CD4-positive, alpha-beta T cell treated with Interleukin-15 for 1 hour (primary cell): ENCODE measurements at regions not wholly inside any gene's neighbourhood (a gene's known extent, or its start where the extent isn't known, plus 50 kb on each side); places are given as distances from the start of the nearest gene placed in this dataset.

ENCODE experiments used
- DNase-seq: peaks from one replicate; pipeline ENCODE4 v3.0.0-alpha.2; 2020

DNA sequence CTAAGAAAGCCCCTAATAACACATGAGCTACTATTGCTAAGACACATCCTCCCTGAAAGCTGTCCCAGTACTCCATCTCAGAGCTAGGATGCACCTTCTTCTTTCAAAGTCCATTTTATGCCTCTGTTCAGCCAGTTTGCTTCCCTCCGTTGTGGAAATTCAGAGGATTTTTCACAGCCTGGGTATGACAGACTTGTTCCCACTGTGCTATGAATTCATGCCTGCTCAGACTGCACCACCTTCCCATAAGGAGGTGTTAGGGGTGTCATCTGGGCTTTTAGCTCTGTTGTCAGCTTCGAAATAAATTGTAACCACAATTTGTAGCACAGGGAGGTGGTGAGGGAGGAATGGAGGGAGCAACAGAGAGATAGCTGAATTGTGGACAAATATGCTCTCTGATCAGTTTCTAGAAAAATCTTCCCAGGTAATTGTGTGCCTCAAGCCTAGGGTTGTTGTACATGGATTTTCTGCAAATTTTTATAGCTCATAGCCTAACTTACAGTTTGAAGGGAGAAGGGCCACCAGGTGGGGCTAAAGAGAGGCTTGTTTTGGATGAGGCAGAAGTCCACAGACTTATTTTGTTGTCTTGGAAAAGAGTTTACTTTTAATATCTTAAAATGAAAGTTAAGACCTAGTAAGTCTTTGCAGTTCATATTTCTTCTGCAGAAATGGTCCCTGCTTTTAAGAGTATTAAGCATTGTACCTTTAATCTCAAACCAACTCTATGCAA lies 462.0 kb downstream of the PDCD6IP start:
- DNase-seq, result no peak

DNA sequence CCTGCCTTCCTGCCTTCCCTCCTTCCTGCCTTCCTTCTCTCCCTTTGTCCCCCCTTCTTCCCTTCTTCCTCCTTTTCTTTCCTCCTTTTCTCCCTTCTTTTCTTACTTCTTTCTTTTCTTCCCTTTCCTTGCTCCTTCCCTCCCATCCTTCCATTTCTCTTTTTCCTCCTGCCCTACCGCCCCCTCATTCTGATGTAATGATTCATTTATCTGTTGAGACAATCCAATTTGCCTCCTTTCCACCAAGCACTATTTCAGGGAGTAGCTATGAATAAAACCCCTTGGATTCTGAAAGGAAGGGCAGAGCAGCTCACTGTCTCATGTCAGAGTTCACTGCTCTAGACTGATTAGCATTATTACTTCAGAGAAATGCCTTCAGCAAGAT lies 462.6 kb downstream of the PDCD6IP start:
- no peak for DNase-seq

DNA sequence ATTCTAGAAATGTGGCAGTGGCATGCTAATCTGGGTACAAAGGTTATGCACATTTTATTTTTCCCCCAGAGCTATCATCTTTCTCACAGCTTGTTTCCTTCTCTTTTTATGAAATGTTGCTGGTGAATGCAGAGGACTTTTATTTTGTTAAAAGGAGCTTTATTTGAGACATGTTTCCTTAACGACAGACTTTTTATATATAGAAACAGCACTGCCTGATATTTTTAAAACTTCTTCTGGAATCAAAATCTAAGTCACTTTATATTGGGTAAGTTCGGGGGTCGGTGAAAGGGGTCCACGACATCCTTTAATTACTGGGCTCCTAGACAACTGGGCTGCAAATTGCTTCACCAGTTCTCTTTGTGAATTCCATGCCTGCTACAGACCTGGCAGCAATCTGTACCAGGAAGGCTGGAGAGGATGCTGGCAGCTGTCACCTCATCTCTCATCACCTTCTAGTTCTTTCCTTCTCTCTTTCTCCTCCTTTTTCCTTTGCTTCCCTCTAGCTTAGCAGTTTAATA lies 464.7 kb downstream of the PDCD6IP start:
- DNase-seq, result no peak

DNA sequence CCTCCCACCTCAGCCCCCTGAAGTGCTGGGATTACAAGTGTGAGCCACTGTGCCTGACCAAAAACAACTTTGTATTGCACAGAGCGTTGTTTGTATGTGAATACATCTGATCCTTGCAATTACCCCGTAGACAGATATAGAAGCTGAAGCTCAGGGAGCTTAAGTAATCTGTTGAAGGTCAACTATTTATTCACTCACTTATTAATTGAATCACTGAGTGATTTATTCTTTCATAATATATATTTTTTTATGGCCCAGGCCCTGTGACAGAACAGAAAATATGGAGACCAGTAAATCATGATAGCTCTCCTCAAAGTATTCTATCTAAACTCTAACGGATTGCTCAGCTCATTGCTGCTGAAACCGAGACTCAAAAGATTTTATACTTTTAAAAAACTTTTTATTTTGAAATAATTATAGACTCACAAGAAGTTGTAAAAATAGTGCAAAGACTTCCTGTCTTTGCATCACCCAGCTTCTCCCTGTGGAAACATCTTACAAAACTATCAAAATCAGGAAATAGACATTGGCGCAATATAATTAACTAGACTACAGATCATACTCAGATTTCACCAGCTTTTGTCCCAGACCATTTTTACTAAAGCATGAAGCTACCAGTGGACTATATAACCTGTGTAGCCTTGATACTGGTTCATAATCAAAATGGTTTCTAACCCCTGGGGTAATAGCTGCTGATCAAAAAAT lies 466.1 kb downstream of the PDCD6IP start:
- DNase-seq, result no peak

DNA sequence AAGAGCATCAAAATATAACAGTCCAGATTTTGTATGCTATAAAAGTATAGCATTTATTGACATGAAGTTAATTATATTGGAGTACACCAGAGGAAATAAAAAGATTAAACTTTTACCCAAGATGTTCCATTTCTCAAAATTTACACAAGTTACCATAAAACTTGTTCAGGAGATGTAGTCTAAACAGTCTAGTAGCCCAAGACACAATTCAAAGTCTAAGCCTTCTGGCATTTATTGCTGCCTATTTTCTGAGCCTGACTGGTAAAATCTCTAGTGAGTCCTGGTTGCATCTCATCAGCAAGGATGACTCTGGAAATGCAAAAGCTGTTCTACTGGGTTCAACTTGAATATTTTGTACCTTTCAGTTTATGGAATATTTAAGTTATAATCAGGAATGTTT lies 468.7 kb downstream of the PDCD6IP start:
- DNase-seq, result no peak

DNA sequence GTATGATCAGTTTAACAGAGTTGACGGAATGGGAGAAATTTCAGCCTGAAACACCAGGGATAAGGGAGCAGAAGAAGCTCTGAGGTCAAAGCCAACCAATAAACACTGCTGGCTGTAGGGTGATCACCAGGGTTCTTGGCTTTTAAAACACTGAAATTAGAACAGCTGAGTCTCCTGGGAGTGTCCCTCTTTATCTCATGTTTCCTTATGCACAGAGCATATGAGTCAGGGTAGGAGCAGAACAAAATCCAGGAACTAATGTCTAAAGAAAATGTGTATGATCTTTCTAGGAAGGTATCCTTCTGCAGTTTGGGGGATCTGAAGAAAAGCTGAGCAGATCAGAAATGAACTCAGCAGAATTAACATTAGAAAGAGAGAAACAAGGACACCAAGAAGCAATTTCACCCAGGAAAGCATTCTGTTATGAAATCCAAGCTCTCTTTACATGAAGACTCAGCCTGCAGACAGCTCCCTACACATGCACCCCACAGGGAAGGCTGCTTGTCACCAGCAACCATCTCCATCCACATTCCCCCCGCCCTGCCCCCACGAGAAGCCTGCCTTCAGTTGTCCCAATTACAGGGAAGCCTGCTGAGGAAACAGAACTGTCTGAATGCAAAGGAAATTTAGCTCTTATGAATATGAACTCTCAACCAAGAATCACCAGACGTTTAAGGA lies 469.7 kb downstream of the PDCD6IP start:
- DNase-seq, result no peak

DNA sequence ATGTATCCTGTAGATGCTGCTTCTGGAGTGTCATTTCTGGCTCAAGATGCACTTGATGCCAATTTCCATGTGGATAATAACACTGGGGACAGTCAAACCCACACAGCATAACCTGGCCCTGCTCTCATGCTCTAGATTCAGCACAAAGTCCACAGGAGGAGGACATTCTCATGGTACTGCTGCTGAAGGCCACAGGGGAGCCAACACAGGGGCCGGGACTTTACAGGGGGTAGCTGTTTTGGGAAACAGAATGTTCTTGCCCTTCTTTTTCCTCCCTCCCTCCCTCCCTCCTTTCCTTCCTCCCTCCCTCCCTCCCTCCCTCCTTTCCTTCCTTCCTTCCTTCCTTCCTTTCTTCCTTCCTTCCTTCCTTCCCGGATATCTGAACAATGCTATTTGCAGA lies 477.4 kb downstream of the PDCD6IP start:
- DNase-seq, result no peak

DNA sequence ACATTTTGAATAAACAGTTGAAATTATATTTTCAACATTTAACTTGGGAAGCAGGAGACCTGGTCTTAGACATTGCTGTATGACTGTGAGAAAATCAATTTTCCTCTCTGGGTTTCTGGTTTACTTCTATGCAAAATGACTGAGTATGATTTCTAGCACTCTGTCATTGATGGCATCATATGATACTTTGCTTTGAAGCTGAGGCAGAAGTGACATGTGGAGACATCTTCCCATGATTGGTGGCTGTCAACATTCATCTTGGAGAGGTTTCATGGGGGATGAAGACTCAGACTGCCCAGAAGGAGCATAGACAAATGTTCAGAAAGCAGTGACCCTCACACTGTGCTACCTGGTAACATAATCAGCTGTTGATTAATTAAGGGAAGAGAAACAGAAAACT lies 477.9 kb downstream of the PDCD6IP start:
- DNase-seq, result no peak

DNA sequence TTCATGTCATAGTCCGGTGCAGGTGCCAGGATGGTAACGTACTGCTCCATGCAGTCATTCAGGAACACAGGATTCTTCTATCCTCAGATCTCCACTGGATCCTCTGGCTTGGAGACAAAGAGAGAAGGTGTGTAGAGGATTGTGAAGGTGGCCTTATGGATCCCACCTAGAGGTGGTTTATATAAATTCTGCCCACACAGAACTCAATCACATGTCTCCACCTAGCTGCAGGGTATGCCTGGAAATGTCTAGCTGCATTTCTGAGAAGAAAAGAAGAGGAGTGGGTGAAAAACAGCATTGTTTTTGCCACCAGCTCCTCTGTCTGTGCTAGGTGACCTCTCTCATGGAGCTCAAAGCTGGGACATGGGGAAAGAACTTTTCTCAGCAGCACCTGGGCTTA lies 478.7 kb downstream of the PDCD6IP start:
- no peak for DNase-seq

DNA sequence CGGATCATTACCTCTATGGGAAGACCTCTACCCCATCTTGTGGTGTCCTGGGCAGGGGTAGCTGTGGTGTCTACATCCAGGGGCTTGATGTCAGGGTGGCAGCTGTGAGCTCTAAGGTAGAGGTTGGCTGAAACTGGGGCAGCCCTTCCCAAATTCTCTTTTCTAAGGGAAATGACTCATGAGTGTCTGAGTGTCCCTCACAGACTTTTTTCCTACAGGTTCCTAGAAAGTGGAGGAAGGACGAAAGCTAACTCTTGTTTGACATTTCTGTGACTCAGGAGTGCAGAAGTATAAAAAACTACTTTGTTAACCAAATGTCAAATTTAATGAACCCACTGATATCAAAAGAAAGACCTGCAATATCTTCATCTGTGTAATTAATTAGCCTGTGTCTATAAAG lies 481.5 kb downstream of the PDCD6IP start:
- no peak for DNase-seq

DNA sequence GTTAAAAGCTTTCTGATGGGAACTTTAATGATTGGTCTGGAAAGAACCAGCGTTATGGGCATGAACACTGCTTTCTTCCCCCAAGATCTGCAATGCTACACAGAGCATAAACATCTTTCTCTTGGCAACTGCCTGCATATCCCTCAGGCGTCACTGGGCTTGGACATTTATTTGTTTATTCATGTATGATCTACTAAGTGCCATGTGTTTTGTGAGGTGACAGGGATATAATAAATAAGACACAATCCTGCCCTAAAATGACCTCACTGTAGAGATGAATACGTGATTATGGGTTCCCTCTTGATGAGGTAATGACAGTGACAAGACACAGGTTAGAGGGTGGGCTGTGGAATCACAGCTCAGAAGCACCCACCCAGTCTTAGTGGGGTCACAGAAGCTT lies 485.3 kb downstream of the PDCD6IP start:
- no peak for DNase-seq

DNA sequence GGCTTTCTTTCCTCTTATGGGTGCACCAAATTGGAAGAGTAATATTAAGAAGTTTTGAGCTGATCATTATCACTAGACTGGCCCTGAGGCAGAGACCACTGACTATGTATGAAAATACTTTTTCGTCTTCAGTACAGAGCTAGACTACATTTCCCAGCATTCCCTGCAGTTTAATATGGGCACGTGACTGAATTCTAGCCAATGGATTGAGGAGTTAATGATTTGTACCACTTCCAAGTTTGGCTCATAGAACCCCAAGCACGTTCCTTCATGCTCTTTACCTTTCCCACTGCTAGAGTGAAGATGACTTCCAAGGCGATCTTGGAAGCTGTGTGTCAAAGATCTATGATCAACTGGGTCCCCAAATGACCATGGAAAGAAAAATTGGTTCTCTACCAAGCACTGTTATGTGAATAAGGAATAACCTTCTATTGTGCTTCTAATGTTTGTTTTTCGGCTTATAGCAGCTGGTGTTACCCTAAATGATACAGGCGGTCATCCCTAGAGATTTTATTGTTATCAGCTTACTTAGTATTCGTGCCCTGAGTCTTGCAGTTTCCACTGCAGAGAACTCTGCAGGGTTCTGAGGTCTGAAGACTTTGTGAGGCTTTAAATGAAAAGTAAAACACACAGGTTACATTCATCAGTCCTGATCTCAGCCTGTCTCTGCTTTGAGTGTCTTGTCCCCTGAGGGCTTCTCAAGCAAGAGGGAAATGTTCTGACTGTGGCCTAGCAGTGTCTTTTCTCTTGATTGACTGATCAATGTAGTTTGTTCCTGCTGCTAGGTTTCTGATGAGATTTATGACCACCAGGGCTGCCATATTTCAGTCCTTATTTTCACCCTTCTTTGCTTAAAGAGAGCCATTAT lies 486.8 kb downstream of the PDCD6IP start:
- DNase-seq, result no peak

DNA sequence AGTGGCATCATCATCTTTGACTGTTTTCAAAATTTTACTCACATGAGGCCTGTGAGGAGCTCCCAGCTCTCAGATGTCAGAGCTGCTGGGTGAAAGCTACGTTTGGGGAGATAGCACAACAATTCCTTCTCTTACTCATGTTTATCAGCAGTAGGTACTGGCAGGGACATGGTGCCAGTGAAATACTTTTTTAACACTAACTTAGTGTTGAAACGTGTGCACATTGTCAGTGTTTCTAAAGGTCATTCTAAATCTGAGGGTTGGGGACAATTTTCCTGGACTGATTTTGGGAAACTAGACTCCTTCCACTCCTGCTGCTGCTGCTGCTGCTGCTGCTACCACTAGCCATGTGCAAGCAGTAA lies 487.4 kb downstream of the PDCD6IP start:
- no peak for DNase-seq

DNA sequence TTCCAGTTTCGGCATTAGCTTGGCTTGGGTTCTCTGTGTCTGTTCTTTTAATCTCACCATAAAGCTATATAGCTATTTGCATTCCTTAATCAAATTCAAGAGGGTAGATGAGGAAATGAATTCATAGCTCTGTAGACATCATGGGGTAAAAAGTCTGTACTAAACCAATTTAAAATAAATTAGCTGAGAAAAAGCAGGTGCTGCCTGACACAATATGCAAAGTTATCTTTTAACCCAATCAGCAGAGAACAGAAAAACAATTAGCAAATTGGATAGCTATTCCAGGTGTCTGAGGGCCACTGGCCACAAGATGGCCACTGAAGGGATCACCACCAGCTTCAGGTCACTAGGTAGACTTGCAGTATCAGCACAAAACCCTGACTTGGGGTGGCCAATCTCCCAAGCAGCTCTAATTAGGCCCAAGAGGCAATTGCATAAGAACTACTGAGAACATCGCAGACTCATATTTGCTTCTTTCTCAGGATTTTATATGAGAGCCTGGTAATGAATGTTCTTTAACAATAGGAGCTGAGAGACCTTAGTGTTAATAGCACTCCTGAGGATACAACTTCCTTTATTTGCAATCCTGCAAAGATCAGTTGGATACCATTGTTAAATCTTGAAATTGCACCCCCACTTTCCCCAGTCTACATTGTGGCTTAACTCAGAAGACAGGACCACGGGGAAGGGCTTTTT lies 494.3 kb downstream of the PDCD6IP start:
- no peak for DNase-seq

DNA sequence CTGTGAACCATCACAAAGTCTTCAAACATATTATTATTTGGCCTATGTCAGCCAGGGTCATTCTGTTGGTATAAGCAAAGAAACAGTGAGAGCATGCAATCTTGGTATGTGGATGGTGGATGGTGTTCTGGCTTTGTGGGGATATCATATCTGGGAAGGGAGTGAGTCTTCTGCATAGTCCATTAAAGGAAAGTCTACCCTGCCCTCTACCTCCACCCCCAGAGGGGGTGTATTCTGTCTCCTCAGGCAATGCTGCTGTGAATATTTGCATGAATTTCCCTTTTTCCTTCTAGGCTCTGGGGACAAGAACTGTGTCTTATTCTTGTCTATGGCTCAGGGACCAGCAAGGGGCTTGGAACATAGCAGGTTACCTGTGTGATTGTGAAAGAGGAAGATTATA lies 495.8 kb downstream of the PDCD6IP start:
- no peak for DNase-seq

DNA sequence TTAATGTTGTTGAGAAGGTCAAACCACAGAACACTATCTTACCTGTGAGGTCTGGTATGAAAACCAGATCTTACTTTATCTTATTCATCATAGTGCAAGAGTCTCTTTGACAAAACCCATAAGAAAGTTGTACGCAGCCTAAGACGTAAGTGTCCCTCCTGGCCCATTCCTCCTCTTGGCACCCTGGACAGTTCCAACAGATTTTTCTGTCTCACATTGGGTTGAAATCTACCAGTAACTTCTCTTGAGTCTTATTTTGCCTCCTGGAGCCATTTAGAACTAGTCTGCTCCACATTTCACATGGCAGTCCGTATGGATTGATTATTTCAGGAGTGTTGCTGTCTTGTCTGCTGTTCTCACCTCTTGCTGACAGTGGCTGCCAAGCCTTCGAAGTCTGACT lies 498.4 kb downstream of the PDCD6IP start:
- DNase-seq, result no peak

DNA sequence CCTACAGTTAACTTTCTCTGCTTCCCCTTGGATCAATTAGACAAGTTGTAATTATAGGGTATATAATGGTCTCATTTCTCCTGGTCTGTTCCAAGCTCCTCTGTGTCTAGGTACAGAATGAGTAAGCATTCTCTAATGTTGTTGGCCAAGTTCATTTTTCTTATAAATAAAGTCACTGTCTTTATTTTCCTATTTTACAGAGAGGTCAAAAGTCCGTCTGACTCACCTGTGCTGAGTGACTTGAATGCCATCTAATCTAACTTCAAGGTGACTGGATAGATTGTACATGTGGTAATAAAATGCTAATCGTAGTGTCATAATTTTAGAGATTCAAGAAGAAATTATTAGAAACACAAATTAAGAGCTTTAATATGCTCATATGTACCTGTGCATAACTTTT lies 500.2 kb downstream of the PDCD6IP start:
- DNase-seq, result no peak

DNA sequence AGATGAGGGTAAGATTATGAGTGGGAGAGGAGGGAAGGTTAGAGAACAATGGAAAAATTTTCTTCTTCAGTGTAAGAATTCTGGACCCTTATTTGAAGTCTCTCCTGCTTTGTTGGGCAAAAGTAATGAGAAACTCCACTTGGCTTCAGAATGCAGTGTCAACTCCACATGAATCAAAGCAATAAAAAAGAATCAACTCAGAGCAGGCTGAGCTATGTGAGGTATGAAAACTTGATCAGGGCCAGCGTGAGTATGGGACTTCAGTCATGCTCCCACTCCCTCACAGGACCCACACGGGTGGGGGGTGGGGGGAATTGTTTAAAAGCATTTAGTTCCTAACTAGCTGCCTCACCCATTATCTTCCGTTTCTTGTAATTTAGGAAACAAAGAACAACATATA lies 502.2 kb downstream of the PDCD6IP start:
- no peak for DNase-seq

DNA sequence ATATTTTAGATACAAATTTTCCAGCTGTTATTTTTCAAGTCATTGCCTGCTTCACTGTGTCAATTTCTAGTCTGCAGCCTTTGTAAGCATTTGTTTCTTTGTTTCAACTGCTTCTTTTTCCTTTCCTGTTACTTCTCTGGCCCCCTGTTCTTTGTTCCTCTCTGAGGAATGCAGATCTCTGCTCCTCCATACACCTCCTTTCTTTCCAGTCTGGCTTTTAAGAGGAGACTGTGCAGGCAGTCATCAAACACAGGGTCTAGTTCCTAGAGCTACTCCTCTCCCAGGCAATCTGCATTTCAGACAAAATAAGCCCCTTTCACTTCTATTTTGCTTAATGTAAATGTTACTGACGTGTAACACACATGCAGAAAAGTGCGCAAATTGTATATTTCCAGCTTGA lies 502.9 kb downstream of the PDCD6IP start:
- no peak for DNase-seq

DNA sequence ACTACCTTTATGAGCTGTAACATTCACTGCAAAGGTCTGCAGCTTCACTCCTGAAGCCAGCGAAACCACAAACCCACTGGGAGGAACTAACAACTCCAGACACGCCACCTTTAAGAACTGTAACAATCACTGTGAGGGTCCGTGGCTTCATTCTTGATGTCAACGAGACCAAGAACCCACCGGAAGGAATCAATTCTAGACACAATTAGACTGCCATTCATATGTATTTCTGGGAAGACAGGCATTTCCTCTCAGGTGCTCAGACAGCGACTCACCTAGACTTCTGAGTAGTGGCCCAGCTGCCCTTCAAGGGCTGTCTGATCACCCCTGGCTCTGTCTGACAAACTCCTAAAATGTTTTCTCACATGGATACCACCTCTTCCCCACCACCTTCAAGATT lies 506.8 kb downstream of the PDCD6IP start:
- DNase-seq, result no peak

DNA sequence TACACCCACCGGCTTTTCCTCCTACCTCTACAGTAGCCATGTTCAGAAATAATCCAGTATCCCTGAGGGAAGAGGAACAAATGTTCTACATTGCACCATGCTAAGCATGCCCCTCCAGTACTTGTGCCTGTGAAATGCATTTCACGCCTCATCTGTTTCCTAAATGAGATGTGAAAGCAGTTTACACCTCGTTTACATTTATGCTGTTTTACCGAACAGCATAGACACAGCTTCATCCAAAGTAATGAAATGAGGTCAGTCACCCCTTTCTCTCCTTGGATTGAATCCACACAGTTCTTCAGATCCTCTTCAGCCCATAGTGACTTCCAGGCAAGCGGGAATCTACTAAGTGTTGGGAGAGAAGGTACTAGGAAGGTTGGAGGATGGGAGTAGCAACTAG lies 514.3 kb downstream of the PDCD6IP start:
- DNase-seq, result no peak

DNA sequence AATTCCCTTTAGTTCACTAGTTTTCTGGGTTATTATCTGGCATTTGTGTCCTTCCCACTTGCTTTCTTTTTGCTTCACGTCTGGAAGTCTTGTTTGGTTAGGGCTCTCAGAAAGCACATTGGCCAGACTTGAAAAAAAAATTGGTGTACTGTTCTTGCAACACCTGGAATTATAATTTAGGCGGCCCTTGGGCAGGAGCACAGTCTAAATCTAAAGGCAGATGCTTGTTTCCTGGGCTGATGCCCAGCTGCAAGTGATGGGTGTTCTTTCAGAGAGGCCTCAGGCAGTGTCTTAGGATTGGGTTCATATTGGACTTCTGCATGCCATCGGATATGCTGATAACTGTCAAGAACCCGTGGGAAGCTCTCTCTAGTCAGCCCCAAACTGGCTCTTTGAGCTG lies 521.5 kb downstream of the PDCD6IP start:
- no peak for DNase-seq

DNA sequence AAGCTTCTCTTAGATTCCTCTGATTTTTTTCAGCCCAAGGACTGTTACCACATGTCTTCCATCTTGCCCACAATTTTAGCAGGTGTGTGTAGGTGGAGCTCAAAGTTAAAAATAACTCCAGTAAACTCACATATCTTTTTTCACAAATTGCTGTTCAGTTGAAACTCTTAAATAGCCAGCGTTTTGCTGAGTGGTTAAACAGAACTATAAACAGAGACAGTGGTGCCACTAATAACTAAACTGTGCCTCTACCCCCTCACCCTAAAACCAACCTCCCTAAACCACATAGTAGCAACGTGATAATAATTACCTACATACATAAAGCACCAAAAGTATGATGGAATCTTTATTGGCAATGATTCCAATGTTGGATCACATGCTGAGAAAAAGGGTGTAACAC lies 525.1 kb downstream of the PDCD6IP start:
- no peak for DNase-seq
